GM18951 (cell line): ENCODE measurements at regions not wholly inside any gene's neighbourhood (a gene's known extent, or its start where the extent isn't known, plus 50 kb on each side); places are given as distances from the start of the nearest gene placed in this dataset.
"Not testable (repeated sequence)": the region's sequence is repeated elsewhere in the genome, so short reads cannot be mapped to it uniquely, and the experiment has no call there.

ENCODE experiments used
- in situ Hi-C: fragments of 300-500 bp; cut with MboI; formaldehyde crosslinking; loops from one replicate; pipeline ENCODE4 v1.12.0; 2022; ENCODE audit warnings: low sequenced_read_pairs, mixed read lengths, inconsistent platforms; ENCODE audit not compliant: unreplicated experiment

DNA sequence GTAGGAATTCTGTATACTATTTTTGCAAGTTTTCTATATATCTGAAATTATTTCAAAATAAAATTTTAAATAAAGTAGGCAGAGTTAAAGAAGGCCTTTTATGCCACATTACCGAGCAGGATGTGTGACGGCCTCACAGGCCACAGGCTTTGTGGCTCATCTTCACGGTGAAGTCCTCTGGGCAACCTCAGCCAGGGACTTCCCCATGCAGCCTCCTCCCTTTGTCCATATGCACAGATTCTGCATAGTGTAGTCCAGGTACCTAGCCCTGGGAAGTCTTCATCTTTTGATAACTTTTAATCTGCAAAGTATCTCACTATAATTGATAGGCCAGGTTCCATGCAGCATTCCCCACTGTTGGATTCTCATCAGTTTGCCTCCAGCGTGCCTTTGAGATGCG is 62.8 kb downstream of the ARHGAP11B start:
- in situ Hi-C loops = not testable (repeated sequence)

DNA sequence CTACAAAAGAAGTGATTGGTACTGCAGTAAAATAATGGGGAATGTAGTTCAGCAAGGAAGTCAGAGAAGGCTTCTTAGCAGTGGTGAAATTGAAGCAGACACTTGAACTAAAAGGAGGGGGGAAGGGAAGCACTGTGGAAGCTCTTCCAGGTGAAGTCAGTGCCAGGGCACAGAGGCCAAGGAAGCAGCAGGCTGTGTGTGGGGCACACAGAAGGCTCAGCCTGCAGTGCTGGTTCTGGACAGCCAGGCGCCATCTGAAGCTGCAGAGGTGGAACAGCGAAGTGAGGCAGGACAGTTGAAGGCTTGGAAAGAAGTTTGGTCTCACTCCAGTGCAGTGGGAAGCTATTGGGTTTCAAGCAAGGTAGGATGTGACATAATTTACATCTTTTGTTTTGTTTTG is 64.2 kb downstream of the ARHGAP11B start:
- in situ Hi-C loops = not testable (repeated sequence)

DNA sequence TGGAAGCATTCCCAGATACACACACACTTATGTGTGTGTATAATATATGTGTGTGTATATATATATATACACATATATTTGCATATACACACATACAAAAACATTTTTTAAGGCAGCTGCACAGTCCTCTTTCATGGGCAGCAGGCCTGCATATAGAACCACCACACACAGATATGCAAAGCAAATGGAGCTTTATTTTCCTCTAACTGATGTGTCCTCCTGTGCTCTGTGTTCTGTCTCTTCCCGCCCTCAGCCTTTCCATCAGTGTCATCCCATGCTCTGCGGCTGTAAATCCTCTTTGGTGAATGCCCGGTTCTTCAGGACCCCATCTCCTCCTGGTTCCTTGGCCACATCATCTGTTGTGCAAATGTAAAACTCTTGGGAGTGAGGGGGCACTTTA is 69.9 kb downstream of the ARHGAP11B start:
- in situ Hi-C loops = not testable (repeated sequence)

DNA sequence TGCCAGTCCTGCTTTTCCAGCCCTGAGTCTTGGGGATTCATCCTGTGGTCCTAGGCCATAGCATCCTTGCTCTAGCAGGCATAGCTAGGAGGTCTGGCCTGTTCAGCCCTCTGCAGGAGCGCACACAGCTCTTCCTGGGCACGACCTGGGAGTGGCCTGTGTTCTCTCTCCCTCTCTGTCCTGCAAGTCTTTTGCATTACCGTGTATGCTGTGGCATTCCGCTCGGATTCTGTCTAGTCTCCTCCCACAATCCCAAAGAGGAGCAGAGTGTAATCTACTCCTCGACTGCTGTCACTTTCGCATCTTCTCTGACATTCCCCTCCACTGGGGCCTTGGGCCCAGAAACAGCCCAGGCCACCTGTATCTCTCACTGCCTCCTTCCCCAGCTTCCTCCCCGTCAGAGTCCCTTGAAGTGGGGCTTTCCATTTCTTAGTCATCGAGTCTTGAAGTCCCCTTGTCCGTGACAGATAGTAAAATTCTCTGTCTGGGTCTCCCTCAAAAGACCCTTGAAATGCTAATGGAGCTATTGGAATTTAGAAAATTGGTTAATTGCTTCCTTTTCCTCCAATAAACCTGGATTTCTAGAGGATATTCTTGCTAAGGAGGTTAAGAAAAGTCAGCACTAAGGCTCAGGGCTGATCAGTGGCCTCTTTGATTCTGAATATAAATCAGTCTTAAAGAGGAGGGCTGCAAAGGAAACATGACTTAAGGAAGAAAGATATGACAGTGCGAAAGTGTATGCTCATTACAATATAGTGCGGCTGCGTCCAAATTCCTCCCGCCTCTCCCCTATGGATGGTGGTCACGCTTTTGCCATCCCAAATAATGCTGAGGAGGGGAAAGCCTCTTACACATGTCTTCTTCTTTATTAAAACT is 70.7 kb downstream of the ARHGAP11B start:
- in situ Hi-C loops = not testable (repeated sequence)

DNA sequence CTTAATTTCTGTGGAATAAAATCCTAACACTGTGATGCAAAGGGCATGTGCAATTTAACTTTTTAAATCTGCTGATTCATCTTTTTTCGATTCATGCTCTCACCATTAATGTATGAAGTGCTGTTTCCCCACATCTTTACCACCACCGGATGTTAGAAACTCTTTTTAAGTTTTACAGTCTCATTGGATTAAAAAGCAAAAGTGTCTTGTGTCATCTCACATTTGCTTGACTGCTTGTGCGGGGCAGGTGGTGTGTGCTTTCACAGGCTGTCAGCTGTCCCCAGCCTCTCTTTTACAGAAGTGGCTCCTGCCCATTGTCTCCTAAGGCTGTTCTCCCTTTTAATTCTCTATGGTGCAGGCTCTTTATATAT is 71.4 kb downstream of the ARHGAP11B start:
- in situ Hi-C loops = not testable (repeated sequence)

DNA sequence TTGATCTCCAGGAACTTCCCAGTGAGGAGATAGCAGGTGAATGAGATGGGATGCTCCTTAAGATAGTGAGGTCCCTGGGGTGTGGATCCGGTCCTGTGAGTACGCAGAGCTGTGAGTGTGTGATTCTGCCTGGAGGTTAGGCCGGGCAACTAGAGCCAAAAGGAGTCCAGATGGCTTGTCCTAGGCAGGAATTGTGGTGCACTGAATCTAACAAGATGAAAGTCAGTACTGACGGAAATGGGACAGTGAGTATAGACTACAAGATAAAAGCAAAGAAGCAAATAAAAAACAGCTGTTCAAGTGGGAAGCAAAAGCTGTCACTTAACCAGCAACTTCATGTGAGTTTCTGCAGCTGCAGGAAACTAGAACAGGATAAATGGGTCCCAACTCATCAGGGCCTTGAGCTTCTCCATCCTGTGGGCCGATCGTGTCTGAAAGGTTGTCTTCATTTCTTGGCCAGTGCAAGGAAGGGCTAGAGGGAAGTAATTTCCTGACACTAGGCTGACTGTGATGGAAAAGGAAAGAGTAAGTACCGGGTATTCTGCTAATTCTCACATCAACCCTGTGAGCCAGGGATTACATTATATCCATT is 74.2 kb downstream of the ARHGAP11B start:
- in situ Hi-C loops = not testable (repeated sequence)

DNA sequence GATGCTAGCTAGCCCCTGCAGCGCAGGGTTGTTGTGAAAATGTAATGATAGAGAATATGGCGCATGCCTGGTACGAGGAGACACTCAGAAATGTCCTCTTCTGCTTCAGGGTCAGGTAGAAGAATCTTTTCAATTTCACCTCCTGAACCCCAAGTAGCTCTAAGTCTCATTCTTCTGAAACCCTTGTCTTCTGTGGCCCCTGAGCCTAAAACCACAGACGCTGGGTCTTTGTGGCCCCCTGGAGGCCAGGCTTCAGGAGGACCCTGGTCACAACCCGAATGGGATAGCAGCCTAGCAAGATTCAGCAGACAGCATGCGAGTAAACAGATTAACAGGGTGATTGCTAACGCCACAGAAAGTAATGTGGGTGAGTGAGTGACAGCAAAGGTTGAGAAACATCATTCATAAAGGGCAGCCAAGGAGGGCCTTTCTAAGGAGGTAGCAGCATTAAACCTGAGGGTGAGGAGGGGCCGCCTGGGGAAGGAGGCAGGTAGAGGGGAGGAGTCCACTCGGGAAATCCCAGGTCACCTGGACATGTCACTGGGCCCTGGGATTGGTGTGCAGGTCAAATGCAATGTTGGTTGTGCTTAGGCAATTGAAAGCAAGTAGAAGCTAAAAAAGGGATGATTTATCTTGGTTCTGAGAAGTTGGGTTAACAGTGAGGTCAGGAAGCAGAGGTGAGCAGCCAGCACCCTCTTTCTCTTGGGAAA is 82.2 kb downstream of the ARHGAP11B start:
- in situ Hi-C loops = not testable (repeated sequence)

DNA sequence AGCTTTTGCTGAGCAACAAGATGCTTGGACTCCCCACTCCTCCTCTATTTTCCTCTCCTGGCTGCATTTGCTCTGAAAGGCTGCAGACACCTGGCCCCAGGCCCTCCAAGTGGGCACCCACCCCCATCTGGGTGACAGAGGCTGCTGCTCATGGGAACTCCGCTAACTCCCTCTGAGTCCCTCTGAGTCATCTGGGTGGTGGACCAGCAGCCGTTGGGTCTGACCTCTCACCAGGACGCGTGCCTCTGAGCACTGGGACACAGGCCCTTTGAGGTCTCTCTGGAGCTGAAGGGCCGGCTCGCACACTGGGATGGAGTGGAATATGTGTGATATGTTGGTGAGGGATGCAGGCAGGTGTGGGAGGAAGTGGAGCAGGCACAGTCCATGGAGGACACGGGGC is 82.9 kb downstream of the ARHGAP11B start:
- in situ Hi-C loops = not testable (repeated sequence)

DNA sequence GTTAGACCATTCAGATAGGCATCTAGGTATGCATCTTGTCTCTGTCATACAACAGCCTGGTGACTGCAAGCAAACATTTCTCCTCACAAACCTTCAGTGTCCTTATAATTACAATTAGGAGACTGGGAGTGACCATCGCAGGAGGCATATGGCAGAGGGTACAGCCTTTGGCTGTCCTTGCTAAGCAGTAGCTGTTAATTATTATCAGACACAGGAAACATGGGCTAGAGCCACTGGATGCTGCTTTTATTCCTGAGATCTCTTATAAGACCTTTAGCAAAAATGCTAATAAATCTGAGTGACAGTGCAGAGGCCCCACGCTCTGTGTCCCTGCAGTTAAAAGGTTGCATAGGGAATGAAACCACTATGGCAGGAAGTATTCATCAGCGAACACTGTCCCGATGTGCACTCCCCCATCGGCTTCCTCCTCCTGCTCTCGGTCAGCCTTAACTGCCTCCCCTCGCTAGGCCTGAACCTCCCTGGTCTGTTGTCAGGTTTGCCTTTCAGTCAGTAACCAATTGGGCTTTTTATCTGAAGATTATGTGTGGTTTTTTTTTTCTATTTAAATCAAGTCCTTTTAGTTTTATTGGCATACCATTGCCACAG is 92.2 kb downstream of the ARHGAP11B start:
- in situ Hi-C loops = not testable (repeated sequence)

DNA sequence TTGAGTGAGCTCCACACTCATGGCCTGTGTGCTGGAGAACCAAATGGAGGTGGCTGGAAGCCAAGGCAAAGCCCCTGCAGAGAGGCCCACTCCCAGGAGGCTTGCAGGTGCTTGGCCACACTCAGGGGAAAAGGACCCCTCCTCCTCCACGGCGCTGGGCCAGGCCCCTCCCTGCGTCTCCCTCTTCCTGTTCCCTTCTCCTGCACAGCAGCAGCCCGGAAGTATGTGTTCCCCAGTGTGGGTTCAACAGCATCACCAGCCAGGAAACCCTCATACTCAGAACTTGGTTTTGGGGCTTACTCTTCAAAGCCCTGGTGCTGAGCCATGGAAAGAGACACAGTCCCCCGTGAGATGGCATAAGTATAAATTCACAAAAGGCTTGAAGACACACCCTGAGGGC is 93.4 kb downstream of the ARHGAP11B start:
- in situ Hi-C loops = not testable (repeated sequence)

DNA sequence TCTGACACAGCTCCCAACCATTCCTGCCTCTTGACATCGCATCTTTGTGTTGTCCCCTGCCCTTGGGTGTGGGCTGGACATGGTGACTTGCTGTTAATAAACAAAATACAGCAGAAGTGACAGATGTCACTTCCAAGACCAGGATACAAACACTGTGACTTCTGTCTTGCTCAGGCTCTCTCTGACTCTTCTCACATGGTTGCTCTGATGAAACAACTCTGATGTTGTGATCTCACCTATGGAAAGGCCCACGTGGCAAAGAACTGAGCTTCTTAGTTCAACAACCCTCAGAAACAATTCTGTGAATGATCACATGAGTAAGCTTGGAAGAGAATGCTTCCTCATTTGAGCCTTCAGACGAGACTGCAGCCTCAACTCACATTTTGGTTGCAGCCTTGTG is 94.9 kb downstream of the ARHGAP11B start:
- in situ Hi-C loops = not testable (repeated sequence)

DNA sequence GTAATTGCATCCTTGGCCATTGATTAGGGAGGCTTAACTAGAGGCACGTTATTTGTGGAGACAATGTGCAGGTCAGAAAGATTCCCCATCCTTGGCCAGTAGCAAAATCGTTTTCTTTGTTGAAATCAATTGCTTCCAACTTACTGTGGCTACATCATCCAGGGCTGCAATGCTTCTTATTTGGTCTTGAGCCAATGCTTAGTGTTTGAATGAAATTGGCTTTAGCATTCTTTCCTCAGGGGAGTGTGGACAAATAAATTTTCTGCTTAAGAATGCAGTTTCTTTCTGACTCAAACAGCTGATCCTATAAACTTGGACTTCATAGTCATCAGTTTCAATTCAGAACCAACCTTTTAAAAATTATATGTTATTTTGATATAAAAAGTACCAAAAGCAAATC is 95.6 kb downstream of the ARHGAP11B start:
- in situ Hi-C loops = not testable (repeated sequence)

DNA sequence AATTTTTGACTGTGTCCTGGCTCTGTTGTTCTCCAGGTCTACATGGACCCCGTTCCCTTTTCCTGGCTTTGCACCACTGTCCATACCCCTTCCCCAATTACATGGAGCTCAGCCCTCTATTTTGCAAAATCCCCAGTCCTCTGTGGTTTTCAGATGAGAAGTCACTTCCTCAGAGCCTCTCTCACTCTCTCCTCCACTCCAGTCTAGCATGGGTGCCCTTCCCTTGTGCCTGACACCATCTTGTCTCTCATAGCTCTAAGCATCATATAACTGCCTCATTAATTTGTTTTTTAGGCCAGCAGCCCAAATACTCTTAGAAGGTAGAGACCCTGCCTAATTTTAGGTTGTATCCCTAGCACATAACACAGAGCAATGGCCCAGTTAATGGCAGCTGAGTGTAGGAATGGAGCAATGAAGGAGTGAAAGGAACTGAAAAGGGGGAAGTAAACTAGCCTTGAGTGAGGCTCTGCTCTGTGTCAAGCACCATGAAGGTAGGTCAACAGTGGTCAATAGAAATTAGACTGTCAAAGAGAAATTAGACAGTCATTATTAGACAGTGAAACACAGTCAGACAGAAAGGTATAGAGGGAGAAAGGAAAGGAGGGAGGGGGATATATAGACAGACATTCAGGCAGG is 97.7 kb downstream of the ARHGAP11B start:
- in situ Hi-C loops = not testable (repeated sequence)

DNA sequence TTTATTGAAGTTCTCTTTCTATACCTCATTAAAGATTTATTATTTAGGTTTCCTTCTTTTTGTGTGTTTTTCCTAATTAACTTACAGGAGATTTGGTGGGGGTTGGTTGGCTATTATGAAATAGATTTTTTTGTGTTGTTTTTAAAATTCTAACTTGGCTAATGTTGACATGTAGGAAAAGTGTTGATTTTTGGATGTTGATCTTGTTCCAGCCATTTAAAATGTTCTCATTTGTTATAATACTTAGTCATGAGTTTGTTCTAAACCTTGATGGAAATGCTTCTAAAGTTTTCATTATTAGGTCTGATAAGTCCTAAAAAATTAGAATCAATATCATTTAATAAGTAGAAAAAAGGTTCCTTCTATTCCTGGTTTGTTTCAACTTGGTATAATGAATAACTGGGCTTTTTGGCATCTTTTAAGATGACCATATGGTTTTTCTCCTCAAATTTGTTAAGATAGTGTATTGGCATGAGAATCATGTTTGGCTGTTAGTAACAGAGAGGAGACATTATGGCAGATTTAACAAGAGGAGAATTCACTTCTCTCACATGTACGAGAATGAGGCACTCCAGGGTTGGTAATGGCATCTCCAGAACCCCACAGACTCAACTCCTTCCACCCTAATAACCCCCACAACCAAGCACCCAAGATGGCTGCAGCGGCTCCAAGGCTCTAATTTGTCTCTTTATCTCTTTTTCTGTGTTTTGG is 104.1 kb downstream of the ARHGAP11B start:
- in situ Hi-C loops = loop anchor here (5.0 kb wide), 1 partner anchor 947 kb away; no protein-coding TSS in a partner anchor

DNA sequence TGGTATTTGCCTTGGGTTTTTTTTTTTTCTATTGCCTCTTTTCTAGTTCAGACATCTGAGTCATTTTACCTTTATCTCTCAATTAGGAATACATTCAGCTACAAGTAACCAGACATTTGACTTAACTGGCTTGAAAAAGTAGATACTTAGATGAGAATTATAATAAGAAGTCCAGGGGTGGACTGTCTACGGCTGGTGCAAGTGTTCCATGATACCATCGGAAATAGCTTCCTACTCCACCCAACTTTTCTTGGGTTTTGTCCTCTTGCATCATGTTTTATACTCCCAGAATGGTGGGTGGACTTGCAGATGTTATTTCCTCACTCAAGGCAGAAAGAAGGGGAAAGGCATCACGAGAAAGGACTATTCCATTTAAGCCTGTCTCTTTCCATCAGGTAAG is 104.7 kb downstream of the ARHGAP11B start:
- in situ Hi-C loops = not testable (repeated sequence)

DNA sequence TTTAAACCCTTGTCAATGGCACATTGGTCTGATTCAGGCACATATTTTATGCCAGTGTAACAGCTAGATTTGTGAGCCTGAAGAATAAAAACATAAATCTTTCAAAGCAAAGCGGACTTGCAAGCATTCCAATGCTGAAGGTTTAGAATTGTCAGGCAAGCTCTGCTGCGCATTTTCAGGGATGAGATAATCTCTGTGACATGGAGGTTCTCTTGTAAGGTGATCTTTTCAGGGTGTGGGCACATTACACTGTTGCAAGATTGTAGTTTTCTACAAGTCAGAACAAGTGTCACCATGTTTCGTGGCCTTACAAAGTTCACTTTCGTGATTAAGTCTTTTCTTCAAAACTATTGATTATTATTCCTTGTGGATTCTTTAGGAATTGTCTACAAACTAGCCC is 106.2 kb downstream of the ARHGAP11B start:
- in situ Hi-C loops = not testable (repeated sequence)

DNA sequence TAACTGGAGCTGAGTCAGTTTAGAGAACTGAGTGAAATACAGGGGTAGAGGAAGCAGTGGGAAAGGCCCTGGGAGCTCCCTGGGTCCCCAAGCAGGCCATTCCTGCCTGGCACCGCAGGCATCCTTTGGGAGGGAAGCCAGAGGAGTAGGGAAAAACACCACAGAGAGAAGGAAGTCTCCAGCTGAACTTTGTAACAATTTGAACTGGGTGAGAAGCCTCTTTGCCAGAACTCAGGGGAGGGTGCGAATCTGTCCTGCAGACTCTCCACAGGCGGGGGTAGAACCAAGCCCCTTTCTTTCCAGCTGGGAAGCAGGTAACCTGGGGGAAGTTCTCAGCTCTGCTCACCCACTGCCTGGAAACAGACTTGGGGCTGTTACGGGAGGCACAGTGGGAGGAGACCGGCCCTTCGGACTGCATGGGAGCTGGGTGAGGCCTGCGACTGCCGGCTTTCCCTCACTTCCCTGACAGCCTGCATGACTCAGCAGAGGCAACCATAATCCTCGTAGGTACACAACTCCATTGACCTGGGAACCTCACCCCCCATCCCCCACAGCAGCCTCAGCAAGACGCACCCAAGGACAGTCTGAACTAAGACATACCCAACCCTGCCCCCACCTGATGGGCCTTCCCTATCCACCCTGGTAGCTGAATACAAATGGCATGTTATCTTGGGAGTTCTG is 110.1 kb downstream of the ARHGAP11B start:
- in situ Hi-C loops = not testable (repeated sequence)

DNA sequence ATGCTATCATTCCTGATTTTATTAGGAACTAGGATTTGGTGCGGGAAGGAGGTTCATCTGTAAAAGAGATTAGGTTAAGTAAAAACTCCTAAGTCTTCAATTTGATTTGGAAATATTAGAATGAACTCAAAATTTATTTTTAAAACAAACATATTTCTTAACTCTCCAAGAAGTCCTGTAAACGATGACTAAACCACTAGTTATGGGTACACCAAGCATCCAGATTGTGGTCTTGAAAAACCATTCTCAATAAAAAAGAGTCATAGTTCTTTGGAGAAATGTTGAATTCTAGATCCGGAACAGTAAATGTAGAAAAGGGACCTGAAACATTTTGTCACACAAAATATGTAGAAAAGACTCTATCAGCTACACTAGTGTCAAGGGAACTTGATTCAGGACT is 116.9 kb downstream of the ARHGAP11B start:
- in situ Hi-C loops = not testable (repeated sequence)

DNA sequence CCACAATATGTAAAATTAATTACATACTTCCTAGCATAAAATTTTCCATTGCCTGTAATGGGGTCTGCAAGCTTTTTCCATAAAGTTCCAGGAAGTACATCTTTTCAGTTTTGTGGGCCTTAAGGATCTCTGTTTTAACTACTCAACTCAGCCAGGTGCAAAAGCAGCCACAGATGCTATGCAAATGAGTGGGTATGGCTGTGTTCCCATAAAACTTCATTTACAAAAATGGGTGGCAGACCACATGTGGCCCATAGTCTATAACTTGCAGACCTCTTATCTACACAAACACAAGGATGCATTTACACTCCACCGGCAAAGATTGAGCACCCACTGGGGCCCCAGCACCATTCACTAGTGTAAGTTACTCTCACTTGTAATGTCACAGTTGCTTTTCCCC is 123.1 kb downstream of the ARHGAP11B start:
- in situ Hi-C loops = not testable (repeated sequence)
